GM19238 (cell line): ENCODE measurements at regions not wholly inside any gene's neighbourhood (a gene's known extent, or its start where the extent isn't known, plus 50 kb on each side); places are given as distances from the start of the nearest gene placed in this dataset.

Source experiments
- DNase-seq: peaks from one replicate; pipeline ENCODE4 v3.0.0; 2011; ENCODE audit warnings: low spot score; ENCODE audit not compliant: insufficient read length

- DNase-seq, result no peak
Measured at GRCh38 chr6:81821449-81821848, 69.0 kb upstream of the TENT5A start.

GRCh38 chr6:81820980-81821379 is 68.5 kb upstream of the TENT5A start:
- DNase-seq, result no peak

- DNase-seq, result no peak
Measured at GRCh38 chr6:81820422-81820821, 67.9 kb upstream of the TENT5A start.

- DNase-seq, result no peak
Measured at GRCh38 chr6:81819767-81820166, 67.3 kb upstream of the TENT5A start.

GRCh38 chr6:81818901-81819361 is 66.5 kb upstream of the TENT5A start:
- DNase-seq, result no peak

GRCh38 chr6:81816380-81816779 is 63.9 kb upstream of the TENT5A start:
- DNase-seq, result no peak

GRCh38 chr6:81814370-81815076 is 62.0 kb upstream of the TENT5A start:
- DNase-seq, result no peak

GRCh38 chr6:81813305-81813704 is 60.8 kb upstream of the TENT5A start:
- no peak for DNase-seq

- no peak for DNase-seq
Measured at GRCh38 chr6:81812401-81812800, 59.9 kb upstream of the TENT5A start.

- no peak for DNase-seq
Measured at GRCh38 chr6:81808851-81809570, 56.5 kb upstream of the TENT5A start.

GRCh38 chr6:81806793-81807565 is 54.5 kb upstream of the TENT5A start:
- no peak for DNase-seq

GRCh38 chr6:81802356-81802755 is 49.9 kb upstream of the TENT5A start:
- DNase-seq, result no peak
